ENCODE measurements at regions not wholly inside any gene's neighbourhood (a gene's known extent, or its start where the extent isn't known, plus 50 kb on each side); places are given as distances from the start of the nearest gene placed in this dataset.

- no peaks in the 10 kb centered on the region for H3K4me1 Mint-ChIP-seq
- no peaks in the 10 kb centered on the region for H3K36me3 Mint-ChIP-seq (ENCODE audit: low read depth)
- H3K4me3 Mint-ChIP-seq: no peak overlapping the region
- DNase-seq (ENCODE audit: low read depth, low spot score): no peak
- peaks cover 6% of the 10 kb centered on the region for H3K27me3 Mint-ChIP-seq (ENCODE audit: low read depth)
- peaks cover 2% of the 10 kb centered on the region for H3K9me3 Mint-ChIP-seq
- TF ChIP-seq CTCF (conservative IDR thresholded peaks at IDR 0.05): no peak
- H3K27ac Mint-ChIP-seq (ENCODE audit: unreplicated experiment): no peak overlapping the region
Measured at GRCh38 chr10:90612276-90612675, 245.6 kb downstream of the HTR7 start.

- Mint-ChIP-seq H3K4me3 (no peak overlapping the region), H3K9me3 (no peaks in the 10 kb centered on the region), H3K27me3 (ENCODE audit: low read depth) (peaks cover 23% of the 10 kb centered on the region), H3K27ac (ENCODE audit: unreplicated experiment) (no peak overlapping the region), H3K4me1 (no peaks in the 10 kb centered on the region), H3K36me3 (ENCODE audit: low read depth) (no peaks in the 10 kb centered on the region)
- DNase-seq (ENCODE audit: low read depth, low spot score): no peak
- no peak for TF ChIP-seq CTCF (conservative IDR thresholded peaks at IDR 0.05)
Measured at GRCh38 chr10:90614631-90615030, 243.2 kb downstream of the HTR7 start.

GRCh38 chr10:90621577-90621976 lies 236.3 kb downstream of the HTR7 start:
- peak; percentile 2 for DNase-seq (ENCODE audit: low read depth, low spot score)
- H3K27me3 Mint-ChIP-seq (ENCODE audit: low read depth): peaks cover 50% of the 10 kb centered on the region
- no peak for TF ChIP-seq CTCF (conservative IDR thresholded peaks at IDR 0.05)

GRCh38 chr10:90635111-90635765 lies 222.6 kb downstream of the HTR7 start:
- H3K36me3 Mint-ChIP-seq (ENCODE audit: low read depth): no peaks in the 10 kb centered on the region
- no peak for DNase-seq (ENCODE audit: low read depth, low spot score)

More at GRCh38 chr10:90621577-90621976, 236.3 kb downstream of the HTR7 start:
- H3K9me3 Mint-ChIP-seq: no peaks in the 10 kb centered on the region
- H3K36me3 Mint-ChIP-seq (ENCODE audit: low read depth): no peaks in the 10 kb centered on the region
- no peak overlapping the region for H3K27ac Mint-ChIP-seq (ENCODE audit: unreplicated experiment)
- no peak overlapping the region for H3K4me3 Mint-ChIP-seq
- no peaks in the 10 kb centered on the region for H3K4me1 Mint-ChIP-seq

GRCh38 chr10:90640756-90641155 lies 217.1 kb downstream of the HTR7 start:
- H3K27ac Mint-ChIP-seq (ENCODE audit: unreplicated experiment): no peak overlapping the region
- DNase-seq (ENCODE audit: low read depth, low spot score): no peak
- peaks cover 4% of the 10 kb centered on the region for H3K27me3 Mint-ChIP-seq (ENCODE audit: low read depth)
- TF ChIP-seq CTCF (conservative IDR thresholded peaks at IDR 0.05): no peak
- H3K4me3 Mint-ChIP-seq: no peak overlapping the region
- H3K9me3 Mint-ChIP-seq: no peaks in the 10 kb centered on the region
- no peaks in the 10 kb centered on the region for H3K36me3 Mint-ChIP-seq (ENCODE audit: low read depth)
- H3K4me1 Mint-ChIP-seq: no peaks in the 10 kb centered on the region

More at GRCh38 chr10:90635111-90635765, 222.6 kb downstream of the HTR7 start:
- H3K27ac Mint-ChIP-seq (ENCODE audit: unreplicated experiment): no peak overlapping the region
- H3K4me3 Mint-ChIP-seq: no peak overlapping the region
- no peak for TF ChIP-seq CTCF (conservative IDR thresholded peaks at IDR 0.05)
- H3K27me3 Mint-ChIP-seq (ENCODE audit: low read depth): peaks cover 4% of the 10 kb centered on the region
- H3K9me3 Mint-ChIP-seq: no peaks in the 10 kb centered on the region
- H3K4me1 Mint-ChIP-seq: no peaks in the 10 kb centered on the region

Data from neural crest cell (in vitro differentiated cells).